ENCODE measurements at regions not wholly inside any gene's neighbourhood (a gene's known extent, or its start where the extent isn't known, plus 50 kb on each side); places are given as distances from the start of the nearest gene placed in this dataset.
"Not testable (repeated sequence)": the region's sequence is repeated elsewhere in the genome, so short reads cannot be mapped to it uniquely, and the experiment has no call there.

GRCh38 chr5:127221936-127222335 is 68.7 kb upstream of the MEGF10 start:
- CTCF ChIA-PET; H3K36me3 ChIP-seq (ENCODE audit: control insufficient read depth in 2 of 2, insufficient read depth in 1 of 2, low read length in 2 of 2); POLR2A ChIA-PET; H3K4me3 ChIP-seq (ENCODE audit: low read depth, low read length); H3K4me1 ChIP-seq (ENCODE audit: control insufficient read depth, insufficient read depth, low read length); H3K9me3 ChIP-seq (ENCODE audit: control insufficient read depth, insufficient read depth, low read depth, low read length); H3K27ac ChIP-seq (ENCODE audit: extremely low read depth, low read depth, low read length): not testable (repeated sequence)

- CTCF ChIA-PET, result interaction anchor here (0.8 kb wide), 1 partner anchor 84 kb away, joined by 3 read pairs; no protein-coding TSS in a partner anchor
- H3K27ac ChIP-seq (ENCODE audit: extremely low read depth, low read depth, low read length); H3K4me3 ChIP-seq (ENCODE audit: low read depth, low read length); H3K9me3 ChIP-seq (ENCODE audit: control insufficient read depth, insufficient read depth, low read depth, low read length); H3K4me1 ChIP-seq (ENCODE audit: control insufficient read depth, insufficient read depth, low read length); POLR2A ChIA-PET; H3K36me3 ChIP-seq (ENCODE audit: control insufficient read depth in 2 of 2, insufficient read depth in 1 of 2, low read length in 2 of 2): not testable (repeated sequence)
Observed at GRCh38 chr5:127222571-127223156, 67.9 kb upstream of the MEGF10 start.

GRCh38 chr5:127223256-127223974 is 67.2 kb upstream of the MEGF10 start:
- H3K36me3 ChIP-seq (ENCODE audit: control insufficient read depth in 2 of 2, insufficient read depth in 1 of 2, low read length in 2 of 2), result no peaks in the 10 kb centered on the region
- no peaks in the 10 kb centered on the region for H3K9me3 ChIP-seq (ENCODE audit: control insufficient read depth, insufficient read depth, low read depth, low read length)
- CTCF ChIA-PET, result interaction anchor here (0.7 to 0.8 kb wide), 2 partner anchors 83 to 557 kb away, joined by 3 read pairs; no protein-coding TSS in a partner anchor
- no peak overlapping the region for H3K27ac ChIP-seq (ENCODE audit: extremely low read depth, low read depth, low read length)
- H3K4me3 ChIP-seq (ENCODE audit: low read depth, low read length), result no peak overlapping the region
- POLR2A ChIA-PET, result no interaction called here
- no peaks in the 10 kb centered on the region for H3K4me1 ChIP-seq (ENCODE audit: control insufficient read depth, insufficient read depth, low read length)
- TF ChIP-seq GLIS1 (tag by site-specific recombination; IDR thresholded peaks at IDR 0.05) (peak; percentile 46), ZNF335 (tag by site-specific recombination; conservative IDR thresholded peaks at IDR 0.05) (0 out of 2 replicates have a peak, but pooled peaks have one; percentile 36), ZNF654 (tag by site-specific recombination; IDR thresholded peaks at IDR 0.05; ENCODE audit: low read depth) (no peak)

- H3K9me3 ChIP-seq (ENCODE audit: control insufficient read depth, insufficient read depth, low read depth, low read length), result no peaks in the 10 kb centered on the region
- H3K4me3 ChIP-seq (ENCODE audit: low read depth, low read length), result no peak overlapping the region
- H3K27ac ChIP-seq (ENCODE audit: extremely low read depth, low read depth, low read length), result no peak overlapping the region
- ChIA-PET CTCF (no interaction called here), POLR2A (no interaction called here)
- H3K36me3 ChIP-seq (ENCODE audit: control insufficient read depth in 2 of 2, insufficient read depth in 1 of 2, low read length in 2 of 2), result no peaks in the 10 kb centered on the region
- no peaks in the 10 kb centered on the region for H3K4me1 ChIP-seq (ENCODE audit: control insufficient read depth, insufficient read depth, low read length)
- TF ChIP-seq ZNF280C (tag by site-specific recombination; IDR thresholded peaks at IDR 0.05), result no peak
- no peak for TF ChIP-seq ZNF426 (tag by site-specific recombination; IDR thresholded peaks at IDR 0.05)
- TF ChIP-seq ZNF514 (tag by site-specific recombination; IDR thresholded peaks at IDR 0.05), result no peak
- TF ChIP-seq KLF1 (tag by site-specific recombination; IDR thresholded peaks at IDR 0.05), result no peak
- no peak for TF ChIP-seq OVOL3 (tag by site-specific recombination; IDR thresholded peaks at IDR 0.05)
- no peak for TF ChIP-seq ZNF324 (tag by site-specific recombination; IDR thresholded peaks at IDR 0.05)
- no peak for TF ChIP-seq ZBTB17 (tag by site-specific recombination; IDR thresholded peaks at IDR 0.05)
- TF ChIP-seq ZNF138 (tag by site-specific recombination; IDR thresholded peaks at IDR 0.05; ENCODE audit: borderline replicate concordance), result no peak
- no peak for TF ChIP-seq ZNF133 (tag by site-specific recombination; IDR thresholded peaks at IDR 0.05)
- no peak for TF ChIP-seq ZNF292 (tag by site-specific recombination; IDR thresholded peaks at IDR 0.05; ENCODE audit: borderline replicate concordance, low read depth)
- no peak for TF ChIP-seq ZNF404 (tag by site-specific recombination; IDR thresholded peaks at IDR 0.05)
- TF ChIP-seq ZXDB (tag by site-specific recombination; IDR thresholded peaks at IDR 0.05), result no peak
- no peak for TF ChIP-seq ZNF341 (tag by site-specific recombination; IDR thresholded peaks at IDR 0.05; ENCODE audit: low read depth)
- TF ChIP-seq IKZF3 (tag by site-specific recombination; IDR thresholded peaks at IDR 0.05), result no peak
- no peak for TF ChIP-seq ZNF214 (tag by site-specific recombination; IDR thresholded peaks at IDR 0.05; ENCODE audit: borderline replicate concordance)
- TF ChIP-seq ZNF843 (tag by site-specific recombination; IDR thresholded peaks at IDR 0.05), result no peak
Observed at GRCh38 chr5:127227881-127228280, 62.7 kb upstream of the MEGF10 start.

Data from HEK293 (cell line).